DND-41 (cell line): ENCODE measurements at regions not wholly inside any gene's neighbourhood (a gene's known extent, or its start where the extent isn't known, plus 50 kb on each side); places are given as distances from the start of the nearest gene placed in this dataset.

ENCODE experiments used
- ATAC-seq: fragments of 200-7000 bp; cut with Tn5 transposase; 3 replicates; pipeline ENCODE4 v1.9.1; 2021; ENCODE audit warnings: low read depth; ENCODE audit not compliant: insufficient read depth
- DNase-seq: peaks from one replicate; pipeline ENCODE4 v3.0.0-alpha.2; 2020
- H2AFZ ChIP-seq: 2 replicates; pipeline ENCODE4 v1.6.0; 2012; ENCODE audit warnings: low read depth, low read length
- H3K27ac ChIP-seq: 2 replicates; pipeline ENCODE4 v1.5.1; 2012; ENCODE audit warnings: low read length, inconsistent platforms
- H3K27me3 ChIP-seq: fragments of 200-600 bp; sonication (generic); 2 replicates; pipeline ENCODE4 v1.6.0; 2012; ENCODE audit warnings: low read length, mild to moderate bottlenecking, inconsistent platforms; ENCODE audit not compliant: insufficient read depth, poor library complexity
- H3K36me3 ChIP-seq: 2 replicates; pipeline ENCODE4 v1.5.1; 2012; ENCODE audit warnings: low read length, inconsistent platforms; ENCODE audit not compliant: insufficient read depth
- H3K4me1 ChIP-seq: 2 replicates; pipeline ENCODE4 v1.5.1; 2012; ENCODE audit warnings: mild to moderate bottlenecking, low read length; ENCODE audit not compliant: insufficient read depth
- H3K4me2 ChIP-seq: 2 replicates; pipeline ENCODE4 v1.6.0; 2012; ENCODE audit warnings: mild to moderate bottlenecking, moderate library complexity, low read length, inconsistent platforms; ENCODE audit not compliant: insufficient read depth
- H3K4me3 ChIP-seq, 2 experiments: fragments of 200-600 bp in 1 of 2; shearing (Covaris generic) in 1 of 2; 2 replicates each; pipeline ENCODE4 v1.5.1; 2012 to 2016; ENCODE audit warnings: inconsistent platforms in 2 of 2, low read length in 2 of 2, mild to moderate bottlenecking in 2 of 2, low read depth in 1 of 2, moderate library complexity in 1 of 2
- H3K79me2 ChIP-seq: 2 replicates; pipeline ENCODE4 v1.6.0; 2012; ENCODE audit warnings: low read length, inconsistent platforms; ENCODE audit not compliant: insufficient read depth
- H3K9ac ChIP-seq: 2 replicates; pipeline ENCODE4 v1.6.0; 2012; ENCODE audit warnings: low read depth, mild to moderate bottlenecking, inconsistent platforms, low read length, moderate library complexity
- H3K9me3 ChIP-seq: 2 replicates; pipeline ENCODE4 v1.5.1; 2012; ENCODE audit warnings: low read length, moderate library complexity, mild to moderate bottlenecking, inconsistent platforms; ENCODE audit not compliant: insufficient read depth, severe bottlenecking
- H4K20me1 ChIP-seq: 2 replicates; pipeline ENCODE4 v1.6.0; 2012; ENCODE audit warnings: low read length; ENCODE audit not compliant: insufficient read depth
- CTCF ChIP-seq: IDR thresholded peaks from 2 replicates; pipeline ENCODE4 v1.5.1; 2012; ENCODE audit warnings: borderline replicate concordance, low read length, moderate library complexity, mild to moderate bottlenecking; ENCODE audit not compliant: poor library complexity, severe bottlenecking; ENCODE audit errors: extremely low read depth
- EZH2 ChIP-seq: IDR thresholded peaks from 3 replicates; pipeline ENCODE4 v1.6.1; 2012; ENCODE audit warnings: borderline replicate concordance, low read depth, mild to moderate bottlenecking, moderate library complexity, low read length, inconsistent platforms; ENCODE audit not compliant: severe bottlenecking

DNA sequence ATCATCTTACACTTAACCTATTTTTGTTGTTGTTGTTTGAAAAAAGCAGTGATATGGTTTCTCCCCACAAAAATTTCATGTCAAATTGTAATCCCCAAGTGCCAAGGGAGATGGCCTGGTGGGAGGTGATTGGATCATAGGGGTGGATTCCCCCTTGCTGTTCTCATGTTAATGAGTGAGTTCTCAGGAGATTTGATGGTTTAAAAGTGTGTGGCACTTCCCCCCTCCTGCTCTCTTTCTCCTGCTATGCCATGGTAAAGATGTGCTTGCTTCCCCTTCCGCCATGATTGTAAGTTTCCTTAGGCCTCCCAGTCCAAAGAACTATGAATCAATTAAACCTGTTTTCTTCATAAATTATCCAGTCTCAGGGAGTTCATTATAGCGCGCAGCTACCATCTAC lies 1362.7 kb upstream of the FAM98A start:
- Histone ChIP-seq H2AFZ (no peak overlapping the region), H3K36me3 (no peaks in the 10 kb centered on the region), H3K9ac (no peak overlapping the region), H3K4me2 (no peak overlapping the region), H3K27ac (no peak overlapping the region), H3K4me3 (no peak overlapping the region), H3K9me3 (no peaks in the 10 kb centered on the region), H3K79me2 (no peaks in the 10 kb centered on the region), H3K27me3 (no peaks in the 10 kb centered on the region), H3K4me1 (no peaks in the 10 kb centered on the region), H4K20me1 (no peaks in the 10 kb centered on the region)
- ATAC-seq (no peak), DNase-seq (no peak)
- TF ChIP-seq EZH2, result no peak

- Histone ChIP-seq H3K27me3 (no peaks in the 10 kb centered on the region), H3K9me3 (no peaks in the 10 kb centered on the region), H3K9ac (no peak overlapping the region), H3K27ac (no peak overlapping the region), H3K4me1 (no peaks in the 10 kb centered on the region), H3K4me3 (no peak overlapping the region), H3K79me2 (no peaks in the 10 kb centered on the region), H3K4me2 (no peak overlapping the region), H3K36me3 (no peaks in the 10 kb centered on the region), H4K20me1 (no peaks in the 10 kb centered on the region), H2AFZ (no peak overlapping the region)
- DNase-seq (no peak), ATAC-seq (no peak)
- TF ChIP-seq CTCF, result no peak
- TF ChIP-seq EZH2, result no peak
Measured at GRCh38 chr2:34954758-34955157, 1355.7 kb upstream of the FAM98A start.

DNA sequence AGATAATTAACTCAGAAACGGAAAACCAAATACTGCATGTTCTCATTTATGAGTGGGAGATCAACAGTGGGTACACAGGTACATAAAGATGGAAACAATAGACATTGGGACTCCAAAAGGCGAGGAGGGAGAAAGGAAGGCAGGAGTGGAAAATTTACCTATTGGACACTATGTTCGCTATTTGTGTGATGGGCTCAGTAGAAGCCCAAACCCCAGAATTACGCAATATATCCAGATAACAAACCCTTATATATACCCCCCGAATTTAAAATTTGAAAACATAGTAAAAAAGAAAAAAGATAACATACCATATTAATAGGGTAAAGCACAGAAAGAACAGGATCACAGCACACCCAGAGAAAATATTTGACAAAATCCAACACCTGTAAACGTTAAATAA lies 1351.7 kb upstream of the FAM98A start:
- Histone ChIP-seq H3K4me2 (no peak overlapping the region), H3K27ac (no peak overlapping the region), H2AFZ (no peak overlapping the region), H3K4me3 (no peak overlapping the region), H3K4me1 (no peaks in the 10 kb centered on the region), H3K27me3 (no peaks in the 10 kb centered on the region), H3K9me3 (no peaks in the 10 kb centered on the region), H3K9ac (no peak overlapping the region), H3K36me3 (no peaks in the 10 kb centered on the region), H4K20me1 (no peaks in the 10 kb centered on the region), H3K79me2 (no peaks in the 10 kb centered on the region)
- TF ChIP-seq EZH2 (no peak), CTCF (no peak)
- no peak for ATAC-seq
- DNase-seq, result no peak

- Histone ChIP-seq H4K20me1 (no peaks in the 10 kb centered on the region), H3K4me2 (no peak overlapping the region), H2AFZ (no peak overlapping the region), H3K36me3 (no peaks in the 10 kb centered on the region), H3K9ac (no peak overlapping the region), H3K4me1 (no peaks in the 10 kb centered on the region), H3K4me3 (no peak overlapping the region), H3K9me3 (no peaks in the 10 kb centered on the region), H3K79me2 (no peaks in the 10 kb centered on the region), H3K27ac (no peak overlapping the region), H3K27me3 (no peaks in the 10 kb centered on the region)
- ATAC-seq, result no peak
- no peak for DNase-seq
- TF ChIP-seq EZH2 (no peak), CTCF (no peak)
Measured at GRCh38 chr2:34949316-34949715, 1350.2 kb upstream of the FAM98A start.
